Transverse colon (tissue), 4 donors: ENCODE measurements at regions not wholly inside any gene's neighbourhood (a gene's known extent, or its start where the extent isn't known, plus 50 kb on each side); places are given as distances from the start of the nearest gene placed in this dataset.

ENCODE experiments used
- DNase-seq: peaks from one replicate; pipeline ENCODE4 v3.0.0-alpha.2; 2019
- H3K27ac ChIP-seq, 4 donors: fragments of 200-600 bp; sonication (generic); 2 replicates each; pipeline ENCODE4 v1.5.1; 2016 to 2018; ENCODE audit warnings: inconsistent platforms in 4 of 4
- H3K27me3 ChIP-seq: fragments of 200-600 bp; sonication (generic); 2 replicates; pipeline ENCODE4 v1.5.1; 2017; ENCODE audit warnings: inconsistent platforms
- H3K36me3 ChIP-seq, 4 donors: fragments of 200-600 bp; sonication (generic); 2 replicates each; pipeline ENCODE4 v1.5.1; 2017 to 2019; ENCODE audit warnings: inconsistent platforms in 4 of 4
- H3K4me1 ChIP-seq, 4 donors: fragments of 200-600 bp; sonication (generic); 2 replicates each; pipeline ENCODE4 v1.5.1; 2017 to 2020; ENCODE audit warnings: inconsistent platforms in 4 of 4
- H3K4me3 ChIP-seq, 4 donors: fragments of 200-600 bp; sonication (generic); 1 replicate in 1 of 4; 2 replicates in 3 of 4; pipeline versions ENCODE4 v1.5.1 to v1.6.1; 2017 to 2019; ENCODE audit warnings: inconsistent platforms in 4 of 4
- H3K9me3 ChIP-seq, 2 donors: fragments of 200-600 bp; sonication (generic); 2 replicates each; pipeline ENCODE4 v1.5.1; 2017 to 2019; ENCODE audit warnings: inconsistent platforms in 2 of 2
- EP300 ChIP-seq: sonication (generic); formaldehyde crosslinking; IDR thresholded peaks from one replicate; pipeline ENCODE4 v1.6.1; 2017; ENCODE audit warnings: antibody characterized with exemption, low read depth
- POLR2A ChIP-seq: fragments of 450-650 bp; IDR thresholded peaks from one replicate; pipeline ENCODE4 v1.6.1; 2016; ENCODE audit warnings: antibody characterized with exemption, mild to moderate bottlenecking, moderate library complexity
- POLR2AphosphoS5 ChIP-seq, 3 donors: sonication (generic); formaldehyde crosslinking; IDR thresholded peaks; one replicate each; pipeline ENCODE4 v1.6.1; 2016; ENCODE audit warnings: antibody characterized with exemption in 3 of 3
- WGBS, 2 donors: methylation state at CpG; one replicate each; pipeline ENCODE4 v1.1.5; 2018; ENCODE audit warnings: low coverage in 1 of 2; 5-methylcytosine and 5-hydroxymethylcytosine counted together
- in situ Hi-C, 4 donors: fragments of 200-750 bp; cut with MboI; loops; one replicate each; pipeline versions ENCODE4 v1.15.0 to v1.15.1; 2017; ENCODE audit warnings: low sequenced_read_pairs in 3 of 4, low pct_ligation_motif_present in 1 of 4, low pct_unique_long_range_greater_than_20kb in 1 of 4
- intact Hi-C: fragments of 100-400 bp; cut with DNase I; formaldehyde crosslinking; loops from one replicate; pipeline ENCODE4 v1.15.1; 2023; ENCODE audit warnings: low total_unique reads
- TF ChIP-seq, protein P1 (sequence below), 5 experiments: fragments of 200-600 bp in 3 of 5; fragments of 450-650 bp in 2 of 5; sonication (generic) in 3 of 5; IDR thresholded peaks; 1 replicate in 2 of 5; 2 replicates in 3 of 5; pipeline ENCODE4 v1.5.1; 2016 to 2017; ENCODE audit warnings: antibody characterized with exemption in 5 of 5, inconsistent platforms in 3 of 5, mild to moderate bottlenecking in 2 of 5, moderate library complexity in 1 of 5

DNA sequence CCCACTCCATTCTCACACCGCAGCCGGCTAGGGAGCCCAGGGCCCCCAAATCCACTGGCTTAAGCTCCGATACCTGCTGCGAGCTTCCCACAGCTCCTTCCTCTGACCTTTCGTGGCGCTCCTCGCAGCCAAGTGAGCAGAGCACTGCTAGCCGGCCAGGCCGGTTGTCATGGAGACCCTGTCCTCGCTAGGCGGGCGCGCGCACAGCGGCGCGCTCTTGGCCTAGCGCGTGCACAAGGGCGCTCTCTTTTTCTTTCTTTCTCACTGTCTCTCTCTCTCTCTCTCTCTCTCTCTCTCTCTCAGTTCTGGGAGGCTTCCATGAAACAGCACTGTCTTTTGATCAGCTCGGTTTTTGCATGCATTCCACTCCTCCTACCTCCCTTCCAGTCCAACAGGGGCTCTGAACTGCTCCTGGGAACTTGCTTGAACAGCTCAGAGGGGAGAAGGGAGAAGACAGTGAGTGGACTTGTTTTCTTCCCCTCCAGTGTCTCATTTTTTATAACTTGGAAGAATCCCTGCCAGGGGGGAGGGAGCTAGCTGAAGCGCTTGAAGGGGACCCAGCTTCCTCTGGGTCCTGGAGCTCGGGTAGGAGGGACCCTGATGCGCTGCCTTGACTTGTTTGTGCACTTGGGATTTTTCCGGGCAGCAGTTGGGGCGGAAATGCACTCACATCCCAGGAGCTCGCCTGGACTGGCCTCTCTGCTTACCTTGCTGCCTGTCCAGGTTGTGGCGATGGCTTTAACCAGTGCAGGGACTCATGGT is 100.3 kb upstream of the AKIP1 start:
- Histone ChIP-seq H3K27me3 (no peaks in the 10 kb centered on the region), H3K4me1 (peaks cover 15 to 74% (median 50%) of the 10 kb centered on the region in 4 donors), H3K9me3 (no peaks in the 10 kb centered on the region), H3K36me3 (no peaks in the 10 kb centered on the region), H3K27ac (peak overlapping the region; percentile 89 to 91 (median 90)), H3K4me3 (peak overlapping the region; percentile 46 to 58 (median 50))
- DNase-seq: peak; percentile 83
- 0 to 13% methylated on average over 5 to 28 of the region's 28 CpGs for WGBS, 2 donors
- in situ Hi-C loops (loop anchor here in 2 of 4 donors (10.0 kb wide), 1 partner anchor 126 kb away; the partner anchor contains the start of genes RPL27A (in 2 of the 2) and TRIM66 (in 2 of the 2)), intact Hi-C loops (loop anchor here (5.0 kb wide), 1 partner anchor 103 kb away; no protein-coding TSS in a partner anchor)
- peak; percentile 96 for TF ChIP-seq POLR2A
- TF ChIP-seq EP300: no peak
- peak; percentile 96 to 99 (median 97) for TF ChIP-seq POLR2AphosphoS5 (IDR thresholded peaks at IDR 0.05)
- TF ChIP-seq, protein P1, sequence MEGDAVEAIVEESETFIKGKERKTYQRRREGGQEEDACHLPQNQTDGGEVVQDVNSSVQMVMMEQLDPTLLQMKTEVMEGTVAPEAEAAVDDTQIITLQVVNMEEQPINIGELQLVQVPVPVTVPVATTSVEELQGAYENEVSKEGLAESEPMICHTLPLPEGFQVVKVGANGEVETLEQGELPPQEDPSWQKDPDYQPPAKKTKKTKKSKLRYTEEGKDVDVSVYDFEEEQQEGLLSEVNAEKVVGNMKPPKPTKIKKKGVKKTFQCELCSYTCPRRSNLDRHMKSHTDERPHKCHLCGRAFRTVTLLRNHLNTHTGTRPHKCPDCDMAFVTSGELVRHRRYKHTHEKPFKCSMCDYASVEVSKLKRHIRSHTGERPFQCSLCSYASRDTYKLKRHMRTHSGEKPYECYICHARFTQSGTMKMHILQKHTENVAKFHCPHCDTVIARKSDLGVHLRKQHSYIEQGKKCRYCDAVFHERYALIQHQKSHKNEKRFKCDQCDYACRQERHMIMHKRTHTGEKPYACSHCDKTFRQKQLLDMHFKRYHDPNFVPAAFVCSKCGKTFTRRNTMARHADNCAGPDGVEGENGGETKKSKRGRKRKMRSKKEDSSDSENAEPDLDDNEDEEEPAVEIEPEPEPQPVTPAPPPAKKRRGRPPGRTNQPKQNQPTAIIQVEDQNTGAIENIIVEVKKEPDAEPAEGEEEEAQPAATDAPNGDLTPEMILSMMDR (IDR thresholded peaks at IDR 0.05): peak in 1 of 5 experiments; percentile 21

DNA sequence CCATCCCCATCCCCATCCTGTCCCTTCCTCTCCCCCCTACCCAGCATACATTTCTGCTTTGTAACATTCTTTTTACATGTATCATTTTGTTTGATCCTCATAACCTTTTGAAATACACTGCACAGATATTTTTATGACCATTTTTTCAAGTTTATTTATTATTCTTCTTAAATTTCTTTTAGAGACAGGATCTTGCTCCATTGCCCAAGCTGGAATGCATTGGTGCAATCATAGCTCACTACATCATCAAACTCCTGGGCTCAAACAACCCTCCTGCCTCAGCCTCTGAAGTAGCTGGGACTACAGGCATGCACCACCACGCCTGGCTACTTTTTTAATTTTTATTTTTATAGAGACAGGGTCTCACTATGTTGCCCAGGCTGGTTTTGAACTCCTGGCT is 99.4 kb upstream of the AKIP1 start:
- peak overlapping the region; percentile 89 to 91 (median 90) for H3K27ac ChIP-seq
- in situ Hi-C loops (loop anchor here in 2 of 4 donors (10.0 kb wide), 1 partner anchor 127 kb away; the partner anchor contains the start of genes RPL27A (in 2 of the 2) and TRIM66 (in 2 of the 2)), intact Hi-C loops (loop anchor here (5.0 kb wide), 1 partner anchor 104 kb away; no protein-coding TSS in a partner anchor)
- H3K4me3 ChIP-seq: no peak overlapping the region
- no peaks in the 10 kb centered on the region for H3K36me3 ChIP-seq
- no peaks in the 10 kb centered on the region for H3K27me3 ChIP-seq
- no peaks in the 10 kb centered on the region for H3K9me3 ChIP-seq
- peaks cover 15 to 68% (median 47%) of the 10 kb centered on the region in 4 donors for H3K4me1 ChIP-seq
- DNase-seq: no peak
- peak in 1 of 3 donors; percentile 17 for TF ChIP-seq POLR2AphosphoS5 (IDR thresholded peaks at IDR 0.05)
- TF ChIP-seq, protein P1 (IDR thresholded peaks at IDR 0.05): no peak
- 40 to 83% methylated on average over 1 of the region's 1 CpG for WGBS, 2 donors

DNA sequence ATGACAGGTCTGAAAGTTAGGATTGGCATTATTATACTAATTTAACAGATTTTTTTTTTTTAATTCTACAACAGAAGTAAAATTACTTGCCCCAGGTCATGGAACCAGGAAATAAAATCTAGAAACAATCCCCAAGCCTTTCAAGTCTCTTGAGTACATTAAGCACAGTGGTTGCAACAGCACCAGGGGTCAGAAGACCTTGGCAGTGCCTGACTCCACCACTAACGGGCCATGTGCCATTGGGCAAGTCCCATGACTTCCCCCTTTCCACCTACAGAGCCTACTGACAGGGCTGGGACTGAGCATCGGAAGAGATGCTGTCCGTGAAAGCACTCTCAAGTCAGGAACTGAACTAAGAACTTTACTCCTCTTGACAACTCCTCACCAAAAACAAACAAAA is 98.6 kb upstream of the AKIP1 start:
- WGBS, 2 donors: 64% methylated on average over 3 of the region's 3 CpGs; no CpG with 5 or more reads in 1 of the 2 donors
- in situ Hi-C loops: loop anchor here in 2 of 4 donors (10.0 kb wide), 1 partner anchor 128 kb away; the partner anchor contains the start of genes RPL27A (in 2 of the 2) and TRIM66 (in 2 of the 2)
- peak overlapping the region; percentile 89 to 91 (median 90) for H3K27ac ChIP-seq
- no peaks in the 10 kb centered on the region for H3K9me3 ChIP-seq
- no peak overlapping the region for H3K4me3 ChIP-seq
- H3K27me3 ChIP-seq: no peaks in the 10 kb centered on the region
- DNase-seq: no peak
- peaks cover 15 to 60% (median 38%) of the 10 kb centered on the region in 4 donors for H3K4me1 ChIP-seq
- H3K36me3 ChIP-seq: no peaks in the 10 kb centered on the region
- no peak for TF ChIP-seq POLR2A
- no peak for TF ChIP-seq EP300
- TF ChIP-seq POLR2AphosphoS5 (IDR thresholded peaks at IDR 0.05): no peak
- TF ChIP-seq, protein P1 (IDR thresholded peaks at IDR 0.05): no peak
- intact Hi-C loops: loop anchor here (5.0 kb wide), 1 partner anchor 105 kb away; no protein-coding TSS in a partner anchor

DNA sequence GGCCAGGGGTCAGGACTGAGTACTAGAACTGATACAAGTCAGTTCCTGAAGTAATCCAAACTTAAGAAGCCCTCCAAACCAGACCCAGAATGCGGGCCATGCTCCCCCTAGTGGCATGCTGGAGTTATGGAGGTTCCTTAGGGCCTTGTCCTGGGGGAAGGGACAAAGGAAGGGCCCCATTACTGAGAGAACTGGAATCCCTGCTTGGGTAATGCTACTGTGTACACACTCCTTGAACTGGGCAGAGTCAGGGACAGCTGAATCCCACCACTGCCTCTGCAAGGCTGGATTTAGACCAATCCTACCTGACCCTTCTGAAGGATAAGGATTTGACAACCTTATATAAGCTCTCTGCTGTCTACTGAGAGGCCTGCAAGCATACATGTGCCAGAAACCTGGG is 97.3 kb upstream of the AKIP1 start:
- Histone ChIP-seq H3K27me3 (no peaks in the 10 kb centered on the region), H3K27ac (peak overlapping the region; percentile 63 to 91 (median 90)), H3K4me3 (no peak overlapping the region), H3K4me1 (peaks cover 10 to 48% (median 30%) of the 10 kb centered on the region in 4 donors), H3K36me3 (no peaks in the 10 kb centered on the region), H3K9me3 (no peaks in the 10 kb centered on the region)
- in situ Hi-C loops: loop anchor here in 2 of 4 donors (10.0 kb wide), 1 partner anchor 129 kb away; the partner anchor contains the start of genes RPL27A (in 2 of the 2) and TRIM66 (in 2 of the 2)
- DNase-seq: peak; percentile 80
- 10% methylated on average over 1 of the region's 1 CpG; no CpG with 5 or more reads in 1 of the 2 donors for WGBS, 2 donors
- no peak for TF ChIP-seq POLR2A
- TF ChIP-seq POLR2AphosphoS5 (IDR thresholded peaks at IDR 0.05): peak in 1 of 3 donors; percentile 23
- TF ChIP-seq, protein P1 (IDR thresholded peaks at IDR 0.05): peak; percentile 82 to 94 (median 84)
- no peak for TF ChIP-seq EP300
- intact Hi-C loops: loop anchor here (5.0 kb wide), 1 partner anchor 106 kb away; no protein-coding TSS in a partner anchor
